ENCODE measurements at regions not wholly inside any gene's neighbourhood (a gene's known extent, or its start where the extent isn't known, plus 50 kb on each side); places are given as distances from the start of the nearest gene placed in this dataset.

DNA sequence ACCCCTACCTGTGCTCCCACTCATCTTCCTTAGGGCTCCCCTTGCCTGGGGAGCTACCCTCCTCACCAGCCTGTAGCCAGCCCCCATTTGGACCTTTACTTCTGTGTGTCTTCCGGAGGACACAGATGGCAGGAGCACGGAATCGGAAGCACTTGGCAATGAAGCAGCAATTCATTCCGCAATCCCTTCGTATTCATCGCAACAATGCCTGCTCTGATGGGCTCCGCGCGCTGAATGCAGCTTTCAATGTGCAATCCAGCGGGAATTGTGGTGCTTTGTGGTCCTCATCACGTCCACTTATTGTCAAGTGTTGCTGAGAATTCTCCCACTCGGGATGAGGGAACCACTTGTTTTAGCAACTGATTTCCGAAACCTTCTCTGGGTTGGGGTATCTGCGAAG is 336.0 kb downstream of the DHX35 start:
- TF ChIP-seq, protein P1, sequence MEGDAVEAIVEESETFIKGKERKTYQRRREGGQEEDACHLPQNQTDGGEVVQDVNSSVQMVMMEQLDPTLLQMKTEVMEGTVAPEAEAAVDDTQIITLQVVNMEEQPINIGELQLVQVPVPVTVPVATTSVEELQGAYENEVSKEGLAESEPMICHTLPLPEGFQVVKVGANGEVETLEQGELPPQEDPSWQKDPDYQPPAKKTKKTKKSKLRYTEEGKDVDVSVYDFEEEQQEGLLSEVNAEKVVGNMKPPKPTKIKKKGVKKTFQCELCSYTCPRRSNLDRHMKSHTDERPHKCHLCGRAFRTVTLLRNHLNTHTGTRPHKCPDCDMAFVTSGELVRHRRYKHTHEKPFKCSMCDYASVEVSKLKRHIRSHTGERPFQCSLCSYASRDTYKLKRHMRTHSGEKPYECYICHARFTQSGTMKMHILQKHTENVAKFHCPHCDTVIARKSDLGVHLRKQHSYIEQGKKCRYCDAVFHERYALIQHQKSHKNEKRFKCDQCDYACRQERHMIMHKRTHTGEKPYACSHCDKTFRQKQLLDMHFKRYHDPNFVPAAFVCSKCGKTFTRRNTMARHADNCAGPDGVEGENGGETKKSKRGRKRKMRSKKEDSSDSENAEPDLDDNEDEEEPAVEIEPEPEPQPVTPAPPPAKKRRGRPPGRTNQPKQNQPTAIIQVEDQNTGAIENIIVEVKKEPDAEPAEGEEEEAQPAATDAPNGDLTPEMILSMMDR (conservative IDR thresholded peaks at IDR 0.05; ENCODE audit: low read depth, low read length) = no peak
- H3K4me3 ChIP-seq (ENCODE audit: low read depth, low read length) = no peak overlapping the region
- DNase-seq (ENCODE audit: low read depth) = no peak

DNA sequence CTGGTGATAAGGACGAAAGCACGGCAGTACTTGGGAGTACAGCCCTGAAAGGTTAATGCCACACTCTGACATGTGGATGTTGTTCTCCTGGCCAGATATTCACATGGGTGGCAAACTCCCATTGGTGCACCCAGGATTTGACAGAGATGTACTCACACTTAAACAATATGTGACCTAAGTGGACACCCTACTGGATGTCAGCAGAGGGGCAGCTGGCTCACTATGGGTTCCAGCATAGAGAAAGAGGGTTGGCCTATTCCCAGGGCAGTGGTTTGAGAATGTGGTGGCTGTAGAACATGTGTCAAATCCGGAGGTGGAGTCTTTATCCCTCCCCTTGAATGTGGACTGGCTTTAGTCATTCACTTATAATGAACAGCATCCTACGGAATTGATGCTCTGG is 333.2 kb downstream of the DHX35 start:
- TF ChIP-seq, protein P1 (conservative IDR thresholded peaks at IDR 0.05; ENCODE audit: low read depth, low read length) = no peak
- H3K4me3 ChIP-seq (ENCODE audit: low read depth, low read length) = no peak overlapping the region
- no peak for DNase-seq (ENCODE audit: low read depth)

DNA sequence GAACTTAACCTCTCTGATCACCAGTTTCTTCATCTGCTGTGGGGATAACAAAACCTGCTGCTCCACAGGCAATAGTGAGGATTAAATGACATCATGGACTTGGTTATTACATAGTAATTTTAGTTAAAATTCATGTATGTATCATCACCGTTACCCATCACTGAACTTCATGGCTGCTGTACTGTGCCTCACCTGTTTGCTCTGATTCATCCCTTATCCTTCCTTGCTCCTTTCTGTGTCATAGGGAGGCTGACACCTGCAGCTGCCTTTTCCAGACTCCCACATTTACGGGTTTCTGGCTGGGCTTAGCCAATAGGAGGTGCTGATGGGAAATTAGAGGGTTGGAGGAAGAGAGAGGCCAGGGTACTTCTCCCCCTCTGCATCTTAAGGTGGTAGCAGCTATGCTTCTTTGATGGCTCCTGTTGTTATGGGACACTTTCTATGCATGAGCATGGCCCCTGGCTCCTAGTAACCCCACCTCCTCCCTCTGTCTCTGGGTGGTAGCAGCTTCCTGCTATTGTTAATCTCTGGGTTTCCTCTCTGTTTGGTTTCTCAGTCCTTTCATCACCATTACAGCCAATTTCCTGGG is 332.1 kb downstream of the DHX35 start:
- DNase-seq (ENCODE audit: low read depth) = no peak
- H3K4me3 ChIP-seq (ENCODE audit: low read depth, low read length) = no peak overlapping the region
- TF ChIP-seq, protein P1 (conservative IDR thresholded peaks at IDR 0.05; ENCODE audit: low read depth, low read length) = no peak

DNA sequence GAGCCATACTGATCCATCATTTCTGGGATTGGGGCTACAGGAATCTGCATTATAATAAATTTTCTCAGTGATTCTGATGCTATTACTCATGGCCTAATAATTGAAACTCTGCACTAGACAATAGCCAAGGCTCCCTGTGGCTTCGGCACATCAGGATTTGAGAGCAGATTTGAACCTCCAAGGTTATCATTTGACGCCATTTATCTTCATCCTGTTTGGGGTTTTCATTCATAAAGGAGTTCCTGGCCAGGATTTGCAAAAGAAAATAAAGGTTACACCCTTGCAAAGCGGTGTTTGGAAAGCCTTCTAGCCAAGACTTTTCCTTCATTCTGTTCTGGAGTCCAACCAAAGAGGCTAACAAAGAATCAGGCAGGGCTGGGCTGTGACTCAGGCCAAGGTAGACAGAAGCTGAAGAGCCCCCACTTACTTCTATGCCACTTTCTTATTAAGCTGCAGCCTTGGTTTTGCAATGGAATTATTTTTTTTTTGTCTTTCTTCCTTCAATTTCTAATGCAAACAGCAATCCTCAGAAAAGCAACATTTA is 330.1 kb downstream of the DHX35 start:
- TF ChIP-seq, protein P1 (conservative IDR thresholded peaks at IDR 0.05; ENCODE audit: low read depth, low read length) = no peak
- no peak overlapping the region for H3K4me3 ChIP-seq (ENCODE audit: low read depth, low read length)
- no peak for DNase-seq (ENCODE audit: low read depth)

DNA sequence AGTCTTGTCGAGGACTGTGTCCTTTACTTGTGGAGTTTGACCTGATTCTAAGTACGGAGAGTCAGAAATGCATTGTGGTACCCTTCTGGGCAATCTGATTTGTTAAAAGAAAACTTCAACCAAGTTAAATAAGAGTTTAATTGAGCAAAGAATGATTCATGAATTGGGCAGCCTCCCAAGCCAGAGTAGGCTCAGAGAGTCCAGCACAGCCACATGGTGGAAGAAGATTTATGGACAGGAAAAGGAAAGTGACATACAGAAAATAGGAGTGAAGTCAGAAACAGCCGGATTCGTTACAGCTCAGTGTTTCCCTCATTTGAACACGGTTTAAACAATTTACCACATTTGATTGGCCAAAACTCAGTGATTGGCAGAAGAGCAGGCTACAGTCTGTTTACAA is 329.2 kb downstream of the DHX35 start:
- TF ChIP-seq, protein P1 (conservative IDR thresholded peaks at IDR 0.05; ENCODE audit: low read depth, low read length) = no peak
- H3K4me3 ChIP-seq (ENCODE audit: low read depth, low read length) = no peak overlapping the region
- DNase-seq (ENCODE audit: low read depth) = no peak

DNA sequence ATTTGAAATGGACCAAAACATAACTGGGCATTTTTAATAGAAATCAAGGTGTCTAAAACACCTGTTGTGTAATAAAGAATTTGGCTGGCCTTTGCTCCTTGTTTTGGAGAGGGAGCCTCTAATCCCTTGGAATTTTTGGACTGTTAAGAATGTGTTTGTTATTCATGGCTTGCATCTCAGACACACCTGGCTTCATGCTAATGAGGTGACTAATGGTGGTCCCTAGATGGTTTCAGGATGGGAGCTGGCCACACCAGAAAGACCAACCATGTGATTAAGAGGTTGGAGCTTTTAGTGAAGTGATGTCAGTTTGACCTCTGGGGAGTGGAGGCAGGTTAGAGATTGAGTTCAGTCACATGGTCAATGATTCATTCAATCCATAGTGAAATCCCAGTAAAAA is 328.4 kb downstream of the DHX35 start:
- no peak overlapping the region for H3K4me3 ChIP-seq (ENCODE audit: low read depth, low read length)
- DNase-seq (ENCODE audit: low read depth) = no peak
- TF ChIP-seq, protein P1 (conservative IDR thresholded peaks at IDR 0.05; ENCODE audit: low read depth, low read length) = no peak

DNA sequence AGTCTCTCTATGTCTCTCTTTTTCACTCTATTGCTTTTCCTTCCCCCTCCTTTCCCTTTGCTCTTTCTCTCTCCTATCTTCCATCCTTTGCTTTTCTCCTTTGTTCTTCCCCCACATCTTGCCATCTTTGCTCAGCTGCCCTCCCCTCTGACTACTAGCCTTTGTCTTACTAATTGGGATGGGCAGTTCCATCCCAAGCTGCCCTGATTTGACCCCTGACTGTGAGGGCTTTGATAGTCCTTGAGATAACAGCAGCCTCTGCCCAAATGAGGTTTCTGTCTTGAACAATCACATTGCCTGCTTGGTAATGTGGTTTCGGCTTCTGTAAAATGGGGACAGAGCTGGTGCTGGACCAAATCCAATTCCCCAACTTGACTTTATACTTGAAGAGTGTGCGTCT is 327.7 kb downstream of the DHX35 start:
- TF ChIP-seq, protein P1 (conservative IDR thresholded peaks at IDR 0.05; ENCODE audit: low read depth, low read length) = no peak
- H3K4me3 ChIP-seq (ENCODE audit: low read depth, low read length) = no peak overlapping the region
- no peak for DNase-seq (ENCODE audit: low read depth)

Data from epithelial cell of proximal tubule (primary cell).